Skeletal muscle cell (primary cell): ENCODE measurements at regions not wholly inside any gene's neighbourhood (a gene's known extent, or its start where the extent isn't known, plus 50 kb on each side); places are given as distances from the start of the nearest gene placed in this dataset.

Source experiments
- DNase-seq: peaks from one replicate; pipeline ENCODE4 v3.0.0-alpha.2; 2010; ENCODE audit warnings: low read depth
- H3K4me3 ChIP-seq: 2 replicates; pipeline ENCODE4 v1.5.1; 2011; ENCODE audit warnings: low read depth, mild to moderate bottlenecking, control low read depth, low read length, moderate library complexity

- DNase-seq, result no peak
These were observed 1272.4 kb upstream of the TMEM132C start for GRCh38 chr12:126994599-126994998.

DNA sequence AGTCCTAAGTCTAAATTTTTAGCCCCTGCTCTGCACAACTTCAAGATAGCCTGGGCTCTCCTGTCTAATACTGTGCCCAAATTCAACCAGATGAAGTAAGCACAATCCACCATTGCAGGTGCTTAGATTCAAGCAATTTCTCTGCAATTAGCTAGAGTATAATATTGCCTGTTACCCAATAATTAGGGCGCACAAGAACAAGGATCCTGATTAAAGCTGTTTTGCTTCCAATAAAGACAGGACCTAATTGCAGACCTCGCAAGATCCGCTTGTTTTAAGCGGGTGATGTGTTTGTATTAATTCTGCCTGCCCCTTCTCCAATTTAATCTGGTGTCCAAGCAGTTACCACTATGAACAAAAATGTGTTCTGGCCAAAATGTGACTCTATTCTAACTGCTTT, 1268.9 kb upstream of the TMEM132C start:
- no peak for DNase-seq
- no peak overlapping the region for H3K4me3 ChIP-seq

More at GRCh38 chr12:126994599-126994998, 1272.4 kb upstream of the TMEM132C start:
- H3K4me3 ChIP-seq, result no peak overlapping the region

DNA sequence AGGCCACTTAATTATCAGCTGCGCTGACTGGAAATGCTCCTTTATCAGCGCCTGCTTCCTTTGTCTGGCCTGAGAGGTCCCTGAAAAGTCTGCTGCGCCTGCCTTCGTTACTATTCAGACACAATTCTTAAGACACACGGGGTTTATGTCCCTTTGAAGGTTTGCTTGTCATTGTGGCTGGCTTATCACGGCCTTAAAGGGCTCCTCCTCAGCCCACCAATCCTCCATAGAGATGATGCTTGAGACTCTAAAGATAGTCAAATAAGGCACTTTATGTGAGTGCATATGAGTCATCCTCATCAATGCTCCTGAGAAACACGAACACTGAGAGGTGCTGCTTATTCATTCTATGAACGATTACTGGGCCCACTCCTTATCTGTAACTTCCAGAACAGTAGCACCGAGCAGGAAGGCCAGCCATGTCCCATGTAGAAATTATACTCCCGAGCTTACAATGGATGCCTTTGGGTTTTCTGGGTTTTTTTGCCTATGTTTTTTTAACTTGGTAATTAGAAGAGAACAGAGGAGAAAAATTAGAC, 1268.2 kb upstream of the TMEM132C start:
- H3K4me3 ChIP-seq, result no peak overlapping the region
- DNase-seq, result no peak

GRCh38 chr12:126999352-126999751, 1267.6 kb upstream of the TMEM132C start:
- H3K4me3 ChIP-seq, result no peak overlapping the region
- no peak for DNase-seq

DNA sequence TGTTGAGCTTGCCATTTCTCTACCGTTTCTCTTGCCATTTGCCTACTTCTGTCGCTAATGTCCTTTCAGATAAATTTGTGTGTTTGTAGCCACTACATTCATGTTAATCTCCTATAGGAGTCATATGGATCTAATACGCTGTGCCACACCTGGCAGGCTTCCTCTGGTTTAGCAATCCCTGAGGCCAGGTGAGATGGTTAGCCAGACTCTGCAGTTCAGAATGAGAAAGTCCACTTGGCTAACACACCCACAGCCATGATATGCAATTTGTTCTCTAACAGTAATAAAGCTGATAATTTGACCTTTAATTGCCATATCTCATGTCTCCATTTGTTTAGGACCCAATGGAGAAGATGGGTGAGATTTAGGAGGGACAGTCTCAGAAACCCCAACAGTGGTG, 1261.6 kb upstream of the TMEM132C start:
- no peak overlapping the region for H3K4me3 ChIP-seq
- DNase-seq, result no peak

DNA sequence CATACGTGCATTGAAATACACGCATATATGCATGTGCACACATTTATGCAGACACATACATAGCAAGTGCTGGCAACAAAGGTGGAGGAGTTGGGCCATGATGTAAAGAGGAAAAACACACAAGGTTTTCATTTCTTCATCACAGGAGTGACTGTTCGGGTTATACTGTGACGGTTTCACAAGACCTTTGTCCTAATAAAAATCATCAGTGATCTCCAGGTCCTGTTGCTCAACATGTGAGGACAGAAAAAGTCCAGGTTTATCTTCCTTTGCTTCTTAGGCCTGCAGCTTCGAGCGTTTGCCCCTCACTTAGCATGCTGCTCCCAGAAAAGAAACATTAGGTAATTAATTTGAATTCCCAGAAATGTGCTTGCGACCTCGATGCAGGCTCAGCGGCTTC, 1260.0 kb upstream of the TMEM132C start:
- H3K4me3 ChIP-seq, result no peak overlapping the region
- DNase-seq, result no peak

GRCh38 chr12:127008755-127009403, 1258.1 kb upstream of the TMEM132C start:
- no peak overlapping the region for H3K4me3 ChIP-seq
- no peak for DNase-seq

DNA sequence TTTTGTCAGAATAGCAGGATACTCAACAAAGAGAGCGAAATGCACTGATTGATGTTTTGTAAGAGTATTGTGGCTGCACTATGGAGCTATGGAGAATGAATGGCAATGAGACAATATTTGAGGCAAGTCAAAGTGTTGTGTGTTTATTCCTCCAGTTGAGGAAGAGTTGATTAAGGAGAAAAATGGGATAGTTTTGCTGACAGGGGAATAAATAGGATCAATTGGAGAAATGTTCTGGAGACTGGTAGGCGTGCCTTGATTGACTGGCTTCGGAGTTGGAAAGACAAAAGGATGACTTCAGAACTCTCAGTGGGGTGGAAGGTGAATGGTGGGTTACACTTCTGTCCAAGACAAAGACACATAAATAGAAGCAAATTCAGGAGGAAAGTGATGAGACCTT, 1254.9 kb upstream of the TMEM132C start:
- DNase-seq, result no peak
- no peak overlapping the region for H3K4me3 ChIP-seq

GRCh38 chr12:127013197-127013596, 1253.8 kb upstream of the TMEM132C start:
- no peak for DNase-seq
- no peak overlapping the region for H3K4me3 ChIP-seq

DNA sequence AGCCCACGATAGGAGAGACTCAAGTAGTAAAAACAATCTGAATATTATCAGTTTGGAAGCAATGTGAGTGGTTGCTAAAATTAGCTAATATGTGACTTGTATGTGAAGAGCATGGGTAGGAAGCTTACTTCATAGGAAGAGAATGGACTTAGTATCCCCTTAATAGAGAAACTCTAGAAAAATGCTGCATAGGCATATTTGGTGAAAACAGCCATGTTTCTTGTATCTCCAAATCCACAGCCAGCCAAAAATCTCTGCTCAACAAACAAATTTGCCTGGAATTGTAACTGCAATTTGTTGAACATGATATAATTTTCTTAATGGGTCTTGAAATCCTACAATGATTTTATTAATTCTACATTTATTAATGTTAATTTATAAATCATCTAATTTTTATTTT, 1252.9 kb upstream of the TMEM132C start:
- DNase-seq, result no peak

DNA sequence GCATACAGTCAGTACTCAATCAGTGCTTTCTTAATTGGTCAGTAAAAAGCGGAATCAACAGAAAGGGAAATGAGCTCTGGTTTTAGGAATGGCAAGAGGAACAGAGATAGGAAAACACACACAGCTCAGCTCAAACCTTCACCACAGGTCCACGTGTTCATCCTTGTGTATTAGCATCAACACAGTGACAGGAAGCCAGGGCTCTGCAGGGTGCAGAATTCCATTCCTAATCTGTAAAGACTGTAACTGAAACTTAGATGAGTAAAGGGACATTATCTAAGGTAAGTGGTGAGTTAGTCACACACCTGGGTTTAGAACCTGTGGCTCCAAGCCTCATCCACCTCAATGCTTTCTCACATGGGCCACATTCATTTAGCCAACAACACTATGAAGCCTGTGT, 1242.2 kb upstream of the TMEM132C start:
- no peak for DNase-seq
- H3K4me3 ChIP-seq, result no peak overlapping the region

More for the DNA sequence above, 1252.9 kb upstream of the TMEM132C start:
- H3K4me3 ChIP-seq, result no peak overlapping the region

GRCh38 chr12:127025545-127025944, 1241.4 kb upstream of the TMEM132C start:
- H3K4me3 ChIP-seq, result no peak overlapping the region
- DNase-seq, result no peak

DNA sequence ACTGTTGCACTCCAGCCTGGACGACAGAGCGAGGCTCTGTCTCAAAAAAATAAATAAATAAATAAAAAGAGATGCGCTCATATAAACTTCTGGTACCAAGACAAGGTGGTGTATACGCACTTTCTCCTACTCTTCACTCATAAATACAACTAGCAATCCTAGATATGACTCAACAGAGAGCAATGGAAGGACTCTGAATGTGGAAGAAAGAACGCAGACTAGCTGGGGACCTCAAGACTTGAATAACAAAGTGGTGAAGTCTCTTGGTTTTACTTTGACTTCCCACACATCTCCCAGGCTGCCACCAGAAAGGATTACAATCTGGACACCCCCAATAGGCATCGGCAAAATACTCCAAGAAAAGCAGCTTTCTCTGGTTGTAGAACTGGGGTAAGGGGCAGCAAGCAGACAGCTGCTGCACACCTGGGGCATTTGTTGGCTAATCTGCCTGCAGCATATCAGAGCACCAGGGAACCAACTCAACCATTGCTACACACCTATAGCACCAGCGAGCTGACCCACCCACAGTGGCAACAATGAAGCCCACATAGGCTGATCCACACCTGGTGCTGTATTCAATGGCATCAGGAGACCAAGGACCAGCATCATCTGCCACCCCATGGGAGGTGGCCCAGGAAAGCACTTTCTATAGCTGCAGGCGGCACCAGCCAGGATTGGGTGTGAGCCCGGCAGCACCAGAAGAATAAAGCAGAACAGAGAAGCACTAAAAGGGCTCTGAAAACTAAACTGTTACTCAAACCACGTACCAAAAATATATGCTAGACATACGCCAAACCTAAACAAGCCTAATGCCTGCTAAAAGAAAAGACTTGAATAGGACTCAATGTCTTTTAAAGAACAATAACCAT, 1231.7 kb upstream of the TMEM132C start:
- peak; percentile 11 for DNase-seq
- H3K4me3 ChIP-seq, result no peak overlapping the region

- DNase-seq, result no peak
- H3K4me3 ChIP-seq, result no peak overlapping the region
These were observed 1228.8 kb upstream of the TMEM132C start for GRCh38 chr12:127038152-127038551.

- no peak overlapping the region for H3K4me3 ChIP-seq
- no peak for DNase-seq
These were observed 1228.2 kb upstream of the TMEM132C start for GRCh38 chr12:127038761-127039160.

DNA sequence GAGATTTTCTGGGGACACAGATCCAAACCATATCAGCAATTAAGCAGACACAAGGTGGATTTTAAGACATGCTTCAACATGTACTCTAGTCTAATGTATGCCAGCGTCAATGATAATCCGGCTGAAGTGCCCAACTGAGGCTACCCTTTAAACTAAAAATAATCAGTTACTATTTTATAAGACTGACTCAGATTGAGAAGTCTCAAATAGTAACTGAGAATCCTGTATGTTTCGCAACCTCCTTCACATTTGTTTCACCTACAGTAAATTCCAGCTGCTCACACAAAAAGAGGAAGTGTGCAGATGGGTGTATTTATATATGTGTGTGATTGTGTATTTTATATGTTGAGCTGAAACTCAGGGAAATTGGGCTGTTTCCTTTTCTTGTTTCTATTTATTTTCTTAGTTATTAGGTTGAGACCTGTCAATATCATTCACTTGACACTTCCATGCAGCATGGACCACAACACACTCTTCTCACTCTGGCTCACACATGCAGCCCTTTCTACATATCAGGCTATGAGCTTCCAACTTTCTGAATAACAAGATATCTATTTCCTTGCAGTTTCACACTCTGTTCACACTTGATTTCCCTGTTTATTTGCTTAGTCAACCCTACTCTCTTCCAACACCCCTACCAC, 1224.9 kb upstream of the TMEM132C start:
- no peak for DNase-seq
- no peak overlapping the region for H3K4me3 ChIP-seq

GRCh38 chr12:127043731-127044130, 1223.2 kb upstream of the TMEM132C start:
- H3K4me3 ChIP-seq, result no peak overlapping the region
- no peak for DNase-seq

DNA sequence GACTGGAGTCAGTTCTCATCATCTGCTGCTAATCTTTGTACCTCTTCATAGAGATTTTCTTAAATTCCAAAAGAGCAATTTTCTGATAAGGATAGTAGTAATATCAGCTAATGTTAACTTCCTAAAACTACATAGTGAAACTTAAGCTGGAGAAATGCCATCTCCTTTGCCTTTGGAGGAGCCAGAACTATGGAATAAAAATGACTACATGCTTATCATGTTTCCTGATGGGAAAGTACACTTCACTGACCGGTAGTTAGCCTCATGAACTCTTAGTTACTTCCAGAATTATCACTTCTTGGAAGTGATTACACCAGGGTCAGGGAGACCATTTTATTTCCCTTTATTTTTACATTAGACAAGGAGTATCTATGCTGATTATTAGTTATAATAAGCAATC, 1222.1 kb upstream of the TMEM132C start:
- DNase-seq, result no peak

DNA sequence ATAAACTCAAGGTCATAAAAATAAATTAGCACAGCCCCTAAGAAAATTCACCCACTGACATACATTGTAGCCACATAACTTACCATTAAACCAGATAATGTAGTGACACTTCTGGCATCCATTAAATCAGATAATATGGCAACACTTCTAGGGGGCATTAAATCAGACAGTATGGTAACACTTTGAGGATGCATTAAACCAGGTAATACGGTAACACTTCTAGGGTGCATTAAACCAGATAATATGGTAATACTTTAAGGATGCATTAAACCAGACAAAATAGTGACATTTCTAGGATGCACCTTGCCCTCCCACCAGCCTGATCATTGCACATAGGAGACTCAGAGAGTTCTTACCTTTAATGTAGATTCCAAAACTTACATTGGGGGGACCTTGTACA, 1220.5 kb upstream of the TMEM132C start:
- H3K4me3 ChIP-seq, result no peak overlapping the region
- DNase-seq, result no peak

More for the DNA sequence above, 1222.1 kb upstream of the TMEM132C start:
- no peak overlapping the region for H3K4me3 ChIP-seq

- no peak for DNase-seq
- H3K4me3 ChIP-seq, result no peak overlapping the region
These were observed 1218.9 kb upstream of the TMEM132C start for GRCh38 chr12:127048057-127048456.
